Transverse colon (tissue), 4 donors: ENCODE measurements at regions not wholly inside any gene's neighbourhood (a gene's known extent, or its start where the extent isn't known, plus 50 kb on each side); places are given as distances from the start of the nearest gene placed in this dataset.

Source experiments
- CTCF ChIP-seq, 5 experiments: fragments of 200-600 bp in 3 of 5; fragments of 450-650 bp in 2 of 5; sonication (generic) in 3 of 5; IDR thresholded peaks; 1 replicate in 2 of 5; 2 replicates in 3 of 5; pipeline ENCODE4 v1.5.1; 2016 to 2017; ENCODE audit warnings: antibody characterized with exemption in 5 of 5, inconsistent platforms in 3 of 5, mild to moderate bottlenecking in 2 of 5, moderate library complexity in 1 of 5
- POLR2AphosphoS5 ChIP-seq, 3 donors: sonication (generic); formaldehyde crosslinking; IDR thresholded peaks; one replicate each; pipeline ENCODE4 v1.6.1; 2016; ENCODE audit warnings: antibody characterized with exemption in 3 of 3

- no peak for TF ChIP-seq CTCF (IDR thresholded peaks at IDR 0.05)
- no peak for TF ChIP-seq POLR2AphosphoS5 (IDR thresholded peaks at IDR 0.05)
These were observed 398.0 kb upstream of the SLC24A2 start for GRCh38 chr9:20186823-20187222.
